ENCODE measurements at regions not wholly inside any gene's neighbourhood (a gene's known extent, or its start where the extent isn't known, plus 50 kb on each side); places are given as distances from the start of the nearest gene placed in this dataset.
A peak's percentile ranks its signal among the peaks of the same experiment; 100 is the strongest.

GRCh38 chr13:90311929-90312328 lies 1035.6 kb upstream of the MIR17HG start:
- no peak overlapping the region for H3K27ac Mint-ChIP-seq
- TF ChIP-seq GABPB1 (CRISPR knock-in tag; IDR thresholded peaks at IDR 0.05): no peak
- no peak for TF ChIP-seq ZNF425 (CRISPR knock-in tag; conservative IDR thresholded peaks at IDR 0.05)
- no peak for TF ChIP-seq CTCF (IDR thresholded peaks at IDR 0.05)
- no peak for TF ChIP-seq SMAD3 (CRISPR knock-in tag; IDR thresholded peaks at IDR 0.05; ENCODE audit: borderline replicate concordance)
- no peak for TF ChIP-seq FOXJ3 (CRISPR knock-in tag; IDR thresholded peaks at IDR 0.05; ENCODE audit: borderline replicate concordance)
- TF ChIP-seq TCF7 (CRISPR knock-in tag; IDR thresholded peaks at IDR 0.05; ENCODE audit: low read depth): no peak
- TF ChIP-seq TEAD4 (CRISPR knock-in tag; IDR thresholded peaks at IDR 0.05): no peak
- TF ChIP-seq OVOL2 (CRISPR knock-in tag; IDR thresholded peaks at IDR 0.05; ENCODE audit: borderline replicate concordance): no peak
- no peak for TF ChIP-seq ZMAT4 (CRISPR knock-in tag; IDR thresholded peaks at IDR 0.05)
- TF ChIP-seq SOX15 (CRISPR knock-in tag; IDR thresholded peaks at IDR 0.05): no peak
- no peak for TF ChIP-seq TP53 (CRISPR knock-in tag; IDR thresholded peaks at IDR 0.05)
- TF ChIP-seq ATF3 (CRISPR knock-in tag; conservative IDR thresholded peaks at IDR 0.05): no peak
- TF ChIP-seq E2F4 (CRISPR knock-in tag; IDR thresholded peaks at IDR 0.05; ENCODE audit: borderline replicate concordance, low read depth): no peak
- no peak for TF ChIP-seq ERG (CRISPR knock-in tag; IDR thresholded peaks at IDR 0.05)
- TF ChIP-seq NR2C2 (CRISPR knock-in tag; IDR thresholded peaks at IDR 0.05): no peak
- TF ChIP-seq ESRRA (CRISPR knock-in tag; IDR thresholded peaks at IDR 0.05; ENCODE audit: borderline replicate concordance): no peak
- TF ChIP-seq ZNF512 (CRISPR knock-in tag; IDR thresholded peaks at IDR 0.05; ENCODE audit: borderline replicate concordance): no peak
- POLR2A ChIA-PET: no interaction called here
- no peaks in the 10 kb centered on the region for H3K4me1 Mint-ChIP-seq
- DNase-seq (ENCODE audit: low spot score): no peak
- no peak overlapping the region for H3K4me3 Mint-ChIP-seq
- CTCF ChIA-PET: no interaction called here
- no peaks in the 10 kb centered on the region for H3K36me3 Mint-ChIP-seq
- H3K9me3 Mint-ChIP-seq: no peaks in the 10 kb centered on the region
- no peak for ATAC-seq
- H3K27me3 Mint-ChIP-seq (ENCODE audit: low read depth): no peaks in the 10 kb centered on the region

- H3K36me3 Mint-ChIP-seq: no peaks in the 10 kb centered on the region
These were observed 1032.4 kb upstream of the MIR17HG start for GRCh38 chr13:90315061-90315460.

More at GRCh38 chr13:90315061-90315460, 1032.4 kb upstream of the MIR17HG start:
- Mint-ChIP-seq H3K27me3 (ENCODE audit: low read depth) (no peaks in the 10 kb centered on the region), H3K9me3 (no peaks in the 10 kb centered on the region), H3K27ac (no peak overlapping the region), H3K4me3 (no peak overlapping the region), H3K4me1 (no peaks in the 10 kb centered on the region)
- peak; percentile 36; the same call in 1 of the 2 replicates for ATAC-seq
- ChIA-PET POLR2A (no interaction called here), CTCF (no interaction called here)
- TF ChIP-seq ZNF263 (CRISPR knock-in tag; IDR thresholded peaks at IDR 0.05; ENCODE audit: low read depth): no peak
- no peak for TF ChIP-seq ZNF396 (CRISPR knock-in tag; IDR thresholded peaks at IDR 0.05; ENCODE audit: borderline replicate concordance)
- no peak for DNase-seq (ENCODE audit: low spot score)
